ENCODE measurements at regions not wholly inside any gene's neighbourhood (a gene's known extent, or its start where the extent isn't known, plus 50 kb on each side); places are given as distances from the start of the nearest gene placed in this dataset.

- H3K4me3 Mint-ChIP-seq: no peak overlapping the region
- peaks cover 10% of the 10 kb centered on the region for H3K9me3 Mint-ChIP-seq
- peaks cover 2% of the 10 kb centered on the region for H3K27me3 Mint-ChIP-seq (ENCODE audit: insufficient read depth, low read depth)
- no peak overlapping the region for H3K27ac Mint-ChIP-seq
- H2AFZ ChIP-seq (replicated peaks): no peak overlapping the region
- H3K27ac ChIP-seq: no peak overlapping the region
- TF ChIP-seq CTCF (IDR thresholded peaks at IDR 0.05) (no peak), EZH2 (IDR thresholded peaks at IDR 0.05) (no peak), EZH2phosphoT487 (IDR thresholded peaks at IDR 0.05) (no peak)
- peaks cover 12% of the 10 kb centered on the region for H3K36me3 Mint-ChIP-seq
- peaks cover 5% of the 10 kb centered on the region for H4K20me1 ChIP-seq (ENCODE audit: low read depth)
- H3F3A ChIP-seq (ENCODE audit: low read depth): no peaks in the 10 kb centered on the region
- peaks cover 14% of the 10 kb centered on the region for H3K4me1 ChIP-seq
- no peak overlapping the region for H3K4me2 ChIP-seq
- H3K4me1 Mint-ChIP-seq: peaks cover 29% of the 10 kb centered on the region
- H3K79me2 ChIP-seq (ENCODE audit: low read depth): peaks cover 16% of the 10 kb centered on the region
- H3K9ac ChIP-seq: no peak overlapping the region
- DNase-seq (ENCODE audit: low spot score): no peak
- no peaks in the 10 kb centered on the region for H3K9me3 ChIP-seq (ENCODE audit: low read depth)
- H3K27me3 ChIP-seq: no peaks in the 10 kb centered on the region
- H3K36me3 ChIP-seq: peaks cover 5% of the 10 kb centered on the region
- H3K4me3 ChIP-seq: no peak overlapping the region
These were observed 306.1 kb upstream of the DMRT1 start for GRCh38 chr9:535356-535755.

- no peak overlapping the region for H2AFZ ChIP-seq (replicated peaks)
- no peaks in the 10 kb centered on the region for H3K27me3 ChIP-seq
- no peak for TF ChIP-seq CTCF (IDR thresholded peaks at IDR 0.05)
- TF ChIP-seq EZH2 (IDR thresholded peaks at IDR 0.05): no peak
- no peak for TF ChIP-seq EZH2phosphoT487 (IDR thresholded peaks at IDR 0.05)
- H3K79me2 ChIP-seq (ENCODE audit: low read depth): peaks cover 16% of the 10 kb centered on the region
- no peak for DNase-seq (ENCODE audit: low spot score)
- Mint-ChIP-seq H3K4me1 (peaks cover 28% of the 10 kb centered on the region), H3K9me3 (peaks cover 17% of the 10 kb centered on the region), H3K27ac (no peak overlapping the region), H3K27me3 (ENCODE audit: insufficient read depth, low read depth) (peaks cover 2% of the 10 kb centered on the region), H3K36me3 (peaks cover 21% of the 10 kb centered on the region), H3K4me3 (no peak overlapping the region)
- no peak overlapping the region for H3K4me3 ChIP-seq
- H3K9me3 ChIP-seq (ENCODE audit: low read depth): no peaks in the 10 kb centered on the region
- no peaks in the 10 kb centered on the region for H3F3A ChIP-seq (ENCODE audit: low read depth)
- peaks cover 9% of the 10 kb centered on the region for H3K36me3 ChIP-seq
- no peak overlapping the region for H3K9ac ChIP-seq
- H3K4me2 ChIP-seq: no peak overlapping the region
- H3K27ac ChIP-seq: no peak overlapping the region
- peaks cover 14% of the 10 kb centered on the region for H3K4me1 ChIP-seq
- peaks cover 5% of the 10 kb centered on the region for H4K20me1 ChIP-seq (ENCODE audit: low read depth)
These were observed 304.6 kb upstream of the DMRT1 start for GRCh38 chr9:536597-537511.

- peaks cover 4% of the 10 kb centered on the region for H3K27me3 Mint-ChIP-seq (ENCODE audit: insufficient read depth, low read depth)
- Histone ChIP-seq H4K20me1 (ENCODE audit: low read depth) (peaks cover 31% of the 10 kb centered on the region), H2AFZ (replicated peaks) (no peak overlapping the region), H3K4me2 (no peak overlapping the region), H3K27me3 (peaks cover 24% of the 10 kb centered on the region), H3K4me3 (no peak overlapping the region), H3K9ac (no peak overlapping the region), H3K27ac (no peak overlapping the region), H3K79me2 (ENCODE audit: low read depth) (no peaks in the 10 kb centered on the region), H3K36me3 (peaks cover 9% of the 10 kb centered on the region), H3F3A (ENCODE audit: low read depth) (peaks cover 9% of the 10 kb centered on the region), H3K4me1 (peaks cover 8% of the 10 kb centered on the region), H3K9me3 (ENCODE audit: low read depth) (no peaks in the 10 kb centered on the region)
- DNase-seq (ENCODE audit: low spot score): no peak
- peaks cover 15% of the 10 kb centered on the region for H3K9me3 Mint-ChIP-seq
- TF ChIP-seq EZH2 (IDR thresholded peaks at IDR 0.05) (no peak), CTCF (IDR thresholded peaks at IDR 0.05) (no peak), EZH2phosphoT487 (IDR thresholded peaks at IDR 0.05) (no peak)
- H3K4me3 Mint-ChIP-seq: no peak overlapping the region
- no peak overlapping the region for H3K27ac Mint-ChIP-seq
- H3K36me3 Mint-ChIP-seq: peaks cover 16% of the 10 kb centered on the region
- H3K4me1 Mint-ChIP-seq: peaks cover 18% of the 10 kb centered on the region
These were observed 298.0 kb upstream of the DMRT1 start for GRCh38 chr9:543478-543877.
